ENCODE measurements at regions not wholly inside any gene's neighbourhood (a gene's known extent, or its start where the extent isn't known, plus 50 kb on each side); places are given as distances from the start of the nearest gene placed in this dataset.
"Not testable (repeated sequence)": the region's sequence is repeated elsewhere in the genome, so short reads cannot be mapped to it uniquely, and the experiment has no call there.

GRCh38 chr2:47282621-47283272 is 86.4 kb upstream of the EPCAM start:
- H3K27me3 ChIP-seq (ENCODE audit: control insufficient read depth in 2 of 2, insufficient read depth in 2 of 2, low read length in 2 of 2), result no peaks in the 10 kb centered on the region
- no peaks in the 10 kb centered on the region for H3K79me2 ChIP-seq (ENCODE audit: insufficient read depth, low read length)
- Mint-ChIP-seq H3K27ac (no peak overlapping the region), H3K36me3 (no peaks in the 10 kb centered on the region), H3K4me1 (peaks cover 4% of the 10 kb centered on the region), H3K27me3 (ENCODE audit: low read depth in 3 of 3) (peaks cover 0 to 3% (median 0%) of the 10 kb centered on the region in 3 donors), H3K4me3 (no peak overlapping the region), H3K9me3 (no peaks in the 10 kb centered on the region)
- no peak overlapping the region for H3K4me3 ChIP-seq (replicated peaks in 1 of 3; ENCODE audit: low read depth in 2 of 3, low read length in 3 of 3)
- TF ChIP-seq CTCF (IDR thresholded peaks at IDR 0.05), result no peak
- no peak overlapping the region for H3K9ac ChIP-seq (ENCODE audit: insufficient read depth, low read length, poor library complexity, severe bottlenecking)
- no peaks in the 10 kb centered on the region for H3K4me1 ChIP-seq (ENCODE audit: control insufficient read depth in 1 of 2, insufficient read depth in 2 of 2, low read length in 2 of 2)
- H3K36me3 ChIP-seq (replicated peaks in 1 of 2; ENCODE audit: control insufficient read depth in 1 of 2, insufficient read depth in 2 of 2, low read length in 2 of 2), result no peaks in the 10 kb centered on the region
- no peaks in the 10 kb centered on the region for H4K20me1 ChIP-seq (ENCODE audit: insufficient read depth, low read length)
- H3K27ac ChIP-seq (ENCODE audit: low read depth in 1 of 2, low read length in 2 of 2), result no peak overlapping the region
- DNase-seq, result no peak
- 90% methylated on average over 2 of the region's 3 CpGs for WGBS (ENCODE audit: insufficient coverage)
- intact Hi-C loops (cut with micrococcal nuclease), result no loop called here
- no peaks in the 10 kb centered on the region for H3K9me3 ChIP-seq (replicated peaks in 1 of 2; ENCODE audit: control insufficient read depth in 1 of 2, insufficient read depth in 1 of 2, low read length in 2 of 2)
- H2AFZ ChIP-seq (ENCODE audit: insufficient read depth, low read depth, low read length, poor library complexity, severe bottlenecking), result no peak overlapping the region
- H3K4me2 ChIP-seq (replicated peaks; ENCODE audit: extremely low read depth, low read length, poor library complexity, severe bottlenecking), result no peak overlapping the region

GRCh38 chr2:47279525-47279924 is 89.6 kb upstream of the EPCAM start:
- H2AFZ ChIP-seq (ENCODE audit: insufficient read depth, low read depth, low read length, poor library complexity, severe bottlenecking); intact Hi-C loops (cut with micrococcal nuclease); DNase-seq; H3K9me3 Mint-ChIP-seq; H3K36me3 Mint-ChIP-seq; H3K27ac Mint-ChIP-seq; H3K27ac ChIP-seq (ENCODE audit: low read depth in 1 of 2, low read length in 2 of 2); H3K4me3 Mint-ChIP-seq; H3K9me3 ChIP-seq (replicated peaks in 1 of 2; ENCODE audit: control insufficient read depth in 1 of 2, insufficient read depth in 1 of 2, low read length in 2 of 2); H3K4me2 ChIP-seq (replicated peaks; ENCODE audit: extremely low read depth, low read length, poor library complexity, severe bottlenecking); H3K4me1 ChIP-seq (ENCODE audit: control insufficient read depth in 1 of 2, insufficient read depth in 2 of 2, low read length in 2 of 2); H3K36me3 ChIP-seq (replicated peaks in 1 of 2; ENCODE audit: control insufficient read depth in 1 of 2, insufficient read depth in 2 of 2, low read length in 2 of 2); H3K4me3 ChIP-seq (replicated peaks in 1 of 3; ENCODE audit: low read depth in 2 of 3, low read length in 3 of 3); H3K9ac ChIP-seq (ENCODE audit: insufficient read depth, low read length, poor library complexity, severe bottlenecking); H3K27me3 ChIP-seq (ENCODE audit: control insufficient read depth in 2 of 2, insufficient read depth in 2 of 2, low read length in 2 of 2); H4K20me1 ChIP-seq (ENCODE audit: insufficient read depth, low read length); H3K27me3 Mint-ChIP-seq (ENCODE audit: low read depth in 3 of 3); H3K79me2 ChIP-seq (ENCODE audit: insufficient read depth, low read length): not testable (repeated sequence)
- WGBS (ENCODE audit: insufficient coverage), result 100% methylated on average over 2 of the region's 4 CpGs
- H3K4me1 Mint-ChIP-seq, result peaks cover 11% of the 10 kb centered on the region

Data from CD14-positive monocyte (primary cell).